GM12874 (cell line): ENCODE measurements at regions not wholly inside any gene's neighbourhood (a gene's known extent, or its start where the extent isn't known, plus 50 kb on each side); places are given as distances from the start of the nearest gene placed in this dataset.
A peak's percentile ranks its signal among the peaks of the same experiment; 100 is the strongest.

Experiments
- CTCF ChIP-seq: IDR thresholded peaks from 2 replicates; pipeline ENCODE4 v1.5.1; 2011; ENCODE audit warnings: low read depth, mild to moderate bottlenecking, control low read depth, low read length, moderate library complexity; ENCODE audit not compliant: insufficient read depth

- TF ChIP-seq CTCF: peak; percentile 17; the same call in 1 of the 2 replicates
These were observed 347.7 kb downstream of the ZBBX start for GRCh38 chr3:167032267-167032876.

- no peak for TF ChIP-seq CTCF
These were observed 348.6 kb downstream of the ZBBX start for GRCh38 chr3:167031364-167032049.

- no peak for TF ChIP-seq CTCF
These were observed 349.9 kb downstream of the ZBBX start for GRCh38 chr3:167030082-167030725.

GRCh38 chr3:167012691-167013090 lies 367.4 kb downstream of the ZBBX start:
- TF ChIP-seq CTCF: no peak

- TF ChIP-seq CTCF: no peak
These were observed 371.3 kb downstream of the ZBBX start for GRCh38 chr3:167008791-167009190.

- no peak for TF ChIP-seq CTCF
These were observed 378.7 kb downstream of the ZBBX start for GRCh38 chr3:167001374-167001773.

- TF ChIP-seq CTCF: no peak
These were observed 387.0 kb downstream of the ZBBX start for GRCh38 chr3:166993015-166993630.
